ENCODE measurements at regions not wholly inside any gene's neighbourhood (a gene's known extent, or its start where the extent isn't known, plus 50 kb on each side); places are given as distances from the start of the nearest gene placed in this dataset.

GRCh38 chr3:34634939-34635338 lies 836.5 kb downstream of the PDCD6IP start:
- H4K20me1 ChIP-seq (ENCODE audit: control insufficient read depth, insufficient read depth) = no peaks in the 10 kb centered on the region
- ChIA-PET SMC1A (ENCODE audit: uncharacterized antibody, unreplicated experiment) (no interaction called here), CTCF (no interaction called here), POLR2A (no interaction called here), RAD21 (ENCODE audit: unreplicated experiment) (no interaction called here)
- FAIRE-seq (no peak), ATAC-seq (no peak), DNase-seq (ENCODE audit: low read depth, low spot score) (no peak)
- H3K4me1 ChIP-seq (ENCODE audit: control insufficient read depth, insufficient read depth, low read length) = no peaks in the 10 kb centered on the region
- H3K27me3 ChIP-seq (replicated peaks in 1 of 2; ENCODE audit: control insufficient read depth in 2 of 2, insufficient read depth in 2 of 2, low read length in 1 of 2) = no peaks in the 10 kb centered on the region
- no peak overlapping the region for H3K4me3 ChIP-seq
- no peak overlapping the region for H3K27ac ChIP-seq (ENCODE audit: control insufficient read depth, insufficient read depth)
- no peak overlapping the region for H2AFZ ChIP-seq (ENCODE audit: control insufficient read depth, low read depth, low read length)
- H3K79me2 ChIP-seq (ENCODE audit: control insufficient read depth, insufficient read depth, low read length) = no peaks in the 10 kb centered on the region
- no peaks in the 10 kb centered on the region for H3K36me3 ChIP-seq (ENCODE audit: control insufficient read depth in 2 of 2, insufficient read depth in 2 of 2, low read length in 1 of 2)
- H3K9me3 ChIP-seq (replicated peaks; ENCODE audit: control insufficient read depth, insufficient read depth, low read length) = no peaks in the 10 kb centered on the region
- TF ChIP-seq PAX8 (IDR thresholded peaks at IDR 0.05) = no peak
- TF ChIP-seq ESRRA (IDR thresholded peaks at IDR 0.05; ENCODE audit: low read length) = no peak
- TF ChIP-seq TAF1 (IDR thresholded peaks at IDR 0.05; ENCODE audit: borderline replicate concordance, low read depth, low read length) = no peak
- TF ChIP-seq ZBTB33 (IDR thresholded peaks at IDR 0.05) = no peak
- TF ChIP-seq RAD51 (IDR thresholded peaks at IDR 0.05) = no peak
- TF ChIP-seq STAT3 (IDR thresholded peaks at IDR 0.05; ENCODE audit: low read depth, low read length) = no peak
- no peak for TF ChIP-seq ATF3 (IDR thresholded peaks at IDR 0.05; ENCODE audit: borderline replicate concordance, extremely low read depth, low read depth, low read length)
- no peak for TF ChIP-seq ZNF384 (IDR thresholded peaks at IDR 0.05; ENCODE audit: borderline replicate concordance, low read depth, low read length)
- intact Hi-C loops (cut with micrococcal nuclease; ENCODE audit: unreplicated experiment) (no loop called here), in situ Hi-C loops (cut with MboI) (no loop called here)
- no TSS peak for BruUV-seq (replicated peaks)
- 40% methylated on average over 6 of the region's 6 CpGs for WGBS (ENCODE audit: insufficient coverage, insufficient replicate concordance, low lambda C conversion rate, missing lambda C conversion rate)
- H3K9ac ChIP-seq (ENCODE audit: control insufficient read depth, insufficient read depth, low read length) = no peak overlapping the region
- no peak overlapping the region for H3K4me2 ChIP-seq (ENCODE audit: control insufficient read depth, insufficient read depth)
